ENCODE measurements at regions not wholly inside any gene's neighbourhood (a gene's known extent, or its start where the extent isn't known, plus 50 kb on each side); places are given as distances from the start of the nearest gene placed in this dataset.

DNA sequence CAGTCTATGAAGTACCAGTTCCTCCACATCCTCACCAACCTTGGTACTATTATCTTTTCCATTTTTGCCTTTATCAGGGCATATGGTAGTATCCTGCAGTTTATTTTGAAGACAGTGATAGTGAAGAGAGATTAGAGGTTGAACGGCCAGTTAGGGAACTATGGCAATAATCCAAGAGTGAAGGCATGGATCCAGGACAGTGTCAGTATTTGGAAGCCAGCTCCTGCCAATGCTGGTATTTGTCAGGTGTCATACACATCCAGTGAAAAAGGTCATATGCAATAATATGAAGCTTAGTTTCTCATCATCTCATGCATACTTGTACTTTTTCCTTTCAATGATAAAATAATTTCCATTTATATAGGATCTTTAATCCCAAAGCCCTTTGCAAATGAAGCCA is 56.8 kb upstream of the KCNMB2 start:
- H3K36me3 ChIP-seq, result no peaks in the 10 kb centered on the region
- H3K27ac ChIP-seq, result no peak overlapping the region
- no peak for FAIRE-seq
- H3K4me3 ChIP-seq, result no peak overlapping the region
- no peak for ATAC-seq
- intact Hi-C loops (cut with DNase I), result no loop called here
- TF ChIP-seq, protein P1, sequence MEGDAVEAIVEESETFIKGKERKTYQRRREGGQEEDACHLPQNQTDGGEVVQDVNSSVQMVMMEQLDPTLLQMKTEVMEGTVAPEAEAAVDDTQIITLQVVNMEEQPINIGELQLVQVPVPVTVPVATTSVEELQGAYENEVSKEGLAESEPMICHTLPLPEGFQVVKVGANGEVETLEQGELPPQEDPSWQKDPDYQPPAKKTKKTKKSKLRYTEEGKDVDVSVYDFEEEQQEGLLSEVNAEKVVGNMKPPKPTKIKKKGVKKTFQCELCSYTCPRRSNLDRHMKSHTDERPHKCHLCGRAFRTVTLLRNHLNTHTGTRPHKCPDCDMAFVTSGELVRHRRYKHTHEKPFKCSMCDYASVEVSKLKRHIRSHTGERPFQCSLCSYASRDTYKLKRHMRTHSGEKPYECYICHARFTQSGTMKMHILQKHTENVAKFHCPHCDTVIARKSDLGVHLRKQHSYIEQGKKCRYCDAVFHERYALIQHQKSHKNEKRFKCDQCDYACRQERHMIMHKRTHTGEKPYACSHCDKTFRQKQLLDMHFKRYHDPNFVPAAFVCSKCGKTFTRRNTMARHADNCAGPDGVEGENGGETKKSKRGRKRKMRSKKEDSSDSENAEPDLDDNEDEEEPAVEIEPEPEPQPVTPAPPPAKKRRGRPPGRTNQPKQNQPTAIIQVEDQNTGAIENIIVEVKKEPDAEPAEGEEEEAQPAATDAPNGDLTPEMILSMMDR (IDR thresholded peaks at IDR 0.05), result no peak
- 9 to 12% methylated on average over 1 of the region's 1 CpG for WGBS, 2 donors
- no peak for DNase-seq
- H3K4me1 ChIP-seq, result peaks cover 0 to 4% (median 0%) of the 10 kb centered on the region in 3 donors
- H3K9me3 ChIP-seq, result no peaks in the 10 kb centered on the region
- no peaks in the 10 kb centered on the region for H3K27me3 ChIP-seq

DNA sequence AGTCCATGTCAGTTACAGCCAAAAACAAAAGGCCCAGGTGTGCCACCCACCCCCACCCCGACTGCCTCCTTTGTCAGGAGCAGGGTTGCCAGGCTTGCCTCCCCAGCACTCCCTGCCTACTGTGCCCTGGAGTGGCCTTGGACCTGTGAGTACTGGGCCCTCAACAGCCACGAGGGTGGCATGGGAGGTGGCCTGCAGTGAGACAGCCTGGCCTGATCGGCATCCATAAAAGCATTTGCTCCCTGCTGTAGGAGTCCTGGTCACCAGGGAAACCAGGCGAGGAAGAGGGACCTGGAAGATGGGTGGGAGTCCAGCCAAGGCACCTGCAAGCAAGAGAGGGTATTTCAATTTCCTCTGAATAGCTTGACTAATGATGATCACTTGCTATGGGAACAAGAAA is 56.4 kb upstream of the KCNMB2 start:
- no peak for DNase-seq
- 65 to 66% methylated on average over 4 of the region's 4 CpGs for WGBS, 2 donors
- peak in 1 of 4 donors; percentile 22 for ATAC-seq
- TF ChIP-seq, protein P1 (IDR thresholded peaks at IDR 0.05), result no peak
- intact Hi-C loops (cut with DNase I), result no loop called here
- Histone ChIP-seq H3K4me3 (no peak overlapping the region), H3K36me3 (no peaks in the 10 kb centered on the region), H3K4me1 (peaks cover 0 to under 1% (median 0%) of the 10 kb centered on the region in 3 donors), H3K27me3 (no peaks in the 10 kb centered on the region), H3K27ac (no peak overlapping the region), H3K9me3 (no peaks in the 10 kb centered on the region)
- FAIRE-seq, result no peak

DNA sequence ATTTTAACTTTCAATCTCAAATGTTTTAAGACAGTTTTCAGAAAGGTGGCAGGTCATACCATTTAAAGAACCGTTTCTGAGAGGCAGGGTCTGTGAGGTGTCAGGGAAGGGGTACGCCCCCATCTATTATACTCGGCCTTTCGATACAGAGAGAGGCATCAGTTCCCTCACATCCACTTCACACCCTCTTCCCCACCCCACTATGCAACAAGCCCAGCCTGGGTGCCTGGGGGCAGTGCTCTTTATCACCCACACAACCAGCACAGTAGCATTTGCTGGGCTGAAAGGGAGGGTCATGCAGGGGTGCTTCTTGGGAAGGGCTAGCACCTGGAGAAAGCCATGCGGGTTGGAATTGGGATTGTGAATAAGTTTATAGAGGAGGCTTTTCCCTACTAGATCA is 56.0 kb upstream of the KCNMB2 start:
- no peak for FAIRE-seq
- ATAC-seq, result no peak
- Histone ChIP-seq H3K9me3 (no peaks in the 10 kb centered on the region), H3K36me3 (no peaks in the 10 kb centered on the region), H3K4me3 (no peak overlapping the region), H3K27me3 (no peaks in the 10 kb centered on the region), H3K4me1 (no peaks in the 10 kb centered on the region), H3K27ac (no peak overlapping the region)
- intact Hi-C loops (cut with DNase I), result no loop called here
- TF ChIP-seq, protein P1 (IDR thresholded peaks at IDR 0.05), result no peak
- WGBS, 2 donors, result 92 to 96% methylated on average over 5 of the region's 5 CpGs
- DNase-seq, result no peak

DNA sequence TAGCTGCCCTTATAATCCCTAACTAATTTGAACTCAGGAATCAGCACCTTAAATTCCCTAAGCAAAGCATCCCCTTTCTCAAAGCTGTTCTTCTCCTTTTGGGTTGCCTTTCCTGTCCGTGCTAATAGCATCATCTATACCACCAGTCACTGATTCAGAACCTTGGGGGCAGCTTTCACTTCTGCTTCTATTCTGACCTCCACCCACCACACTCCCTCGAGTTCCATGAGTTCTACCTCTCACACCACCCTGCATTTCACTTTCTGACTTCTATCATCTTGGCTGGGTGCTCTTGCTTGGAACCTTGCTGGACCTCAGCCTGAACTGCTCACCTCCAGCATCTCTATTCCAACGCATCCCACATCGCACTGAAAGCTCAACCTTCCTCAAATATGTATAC is 55.4 kb upstream of the KCNMB2 start:
- intact Hi-C loops (cut with DNase I), result no loop called here
- ATAC-seq (no peak), FAIRE-seq (no peak), DNase-seq (no peak)
- H3K36me3 ChIP-seq, result no peaks in the 10 kb centered on the region
- H3K4me1 ChIP-seq, result no peaks in the 10 kb centered on the region
- H3K27me3 ChIP-seq, result no peaks in the 10 kb centered on the region
- TF ChIP-seq, protein P1 (IDR thresholded peaks at IDR 0.05), result no peak
- H3K9me3 ChIP-seq, result no peaks in the 10 kb centered on the region
- 76 to 80% methylated on average over 4 of the region's 4 CpGs for WGBS, 2 donors
- no peak overlapping the region for H3K4me3 ChIP-seq
- H3K27ac ChIP-seq, result no peak overlapping the region

DNA sequence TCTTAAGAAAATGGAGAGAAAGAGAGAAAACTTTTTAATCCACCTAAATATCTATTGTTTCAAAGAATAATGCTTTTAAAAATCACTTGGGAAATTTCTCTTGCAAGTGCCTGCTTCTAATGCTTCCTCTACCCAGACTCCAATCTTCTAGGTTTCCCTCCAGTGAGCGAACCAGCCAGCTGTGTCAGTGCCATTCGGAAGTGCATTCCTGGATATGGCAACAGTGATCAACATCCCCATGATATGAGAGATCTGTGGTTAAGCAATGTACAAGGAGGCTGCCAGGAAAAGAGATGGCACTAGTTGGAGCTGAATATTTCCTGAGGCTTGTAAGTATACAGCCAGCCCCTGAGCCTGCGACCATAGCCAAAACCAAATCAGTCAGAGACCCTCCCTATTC is 53.3 kb upstream of the KCNMB2 start:
- intact Hi-C loops (cut with DNase I), result no loop called here
- Histone ChIP-seq H3K27me3 (no peaks in the 10 kb centered on the region), H3K36me3 (no peaks in the 10 kb centered on the region), H3K27ac (no peak overlapping the region), H3K9me3 (no peaks in the 10 kb centered on the region), H3K4me3 (no peak overlapping the region), H3K4me1 (no peaks in the 10 kb centered on the region)
- TF ChIP-seq, protein P1 (IDR thresholded peaks at IDR 0.05), result no peak
- FAIRE-seq, result no peak
- no peak for ATAC-seq
- WGBS, 2 donors, result 92 to 95% methylated on average over 3 of the region's 3 CpGs
- no peak for DNase-seq

Measured in pancreas (tissue), 10 donors.